Activated CD4-positive, CD25-positive, alpha-beta regulatory T cell treated with anti-CD3 and anti-CD28 coated beads, Interleukin-2, amount 50 U/mL, for 16 hours (primary cell): ENCODE measurements at regions not wholly inside any gene's neighbourhood (a gene's known extent, or its start where the extent isn't known, plus 50 kb on each side); places are given as distances from the start of the nearest gene placed in this dataset.
"Not testable (repeated sequence)": the region's sequence is repeated elsewhere in the genome, so short reads cannot be mapped to it uniquely, and the experiment has no call there.

Experiments
- DNase-seq: peaks from one replicate; pipeline ENCODE4 v3.0.0-alpha.2; 2020; ENCODE audit warnings: low read depth, low spot score

GRCh38 chr9:78668148-78668832, 371.4 kb downstream of the PSAT1 start:
- no peak for DNase-seq

GRCh38 chr9:78669591-78669990, 372.7 kb downstream of the PSAT1 start:
- no peak for DNase-seq

- no peak for DNase-seq
Measured at GRCh38 chr9:78671785-78672184, 374.9 kb downstream of the PSAT1 start.

GRCh38 chr9:78674874-78675273, 377.9 kb downstream of the PSAT1 start:
- DNase-seq = no peak

- DNase-seq = no peak
Measured at GRCh38 chr9:78676009-78676408, 379.1 kb downstream of the PSAT1 start.

- DNase-seq = no peak
Measured at GRCh38 chr9:78676623-78677022, 379.7 kb downstream of the PSAT1 start.

GRCh38 chr9:78677326-78677725, 380.4 kb downstream of the PSAT1 start:
- no peak for DNase-seq

GRCh38 chr9:78678877-78679276, 382.0 kb downstream of the PSAT1 start:
- no peak for DNase-seq

- no peak for DNase-seq
Measured at GRCh38 chr9:78680196-78680595, 383.3 kb downstream of the PSAT1 start.

- DNase-seq = no peak
Measured at GRCh38 chr9:78682216-78682615, 385.3 kb downstream of the PSAT1 start.

GRCh38 chr9:78685471-78685870, 388.5 kb downstream of the PSAT1 start:
- DNase-seq = no peak

GRCh38 chr9:78688796-78689195, 391.9 kb downstream of the PSAT1 start:
- DNase-seq = no peak

- no peak for DNase-seq
Measured at GRCh38 chr9:78691542-78691941, 394.6 kb downstream of the PSAT1 start.

GRCh38 chr9:78692871-78693270, 395.9 kb downstream of the PSAT1 start:
- DNase-seq = no peak

- DNase-seq = no peak
Measured at GRCh38 chr9:78694974-78695373, 398.0 kb downstream of the PSAT1 start.

GRCh38 chr9:78695519-78695918, 398.6 kb downstream of the PSAT1 start:
- no peak for DNase-seq

GRCh38 chr9:78697618-78698017, 400.7 kb downstream of the PSAT1 start:
- DNase-seq = no peak

- DNase-seq = no peak
Measured at GRCh38 chr9:78698371-78698770, 401.4 kb downstream of the PSAT1 start.

- not testable (repeated sequence) for DNase-seq
Measured at GRCh38 chr9:78699217-78699616, 402.3 kb downstream of the PSAT1 start.

GRCh38 chr9:78704153-78704552, 407.2 kb downstream of the PSAT1 start:
- not testable (repeated sequence) for DNase-seq

GRCh38 chr9:78707080-78707479, 410.2 kb downstream of the PSAT1 start:
- DNase-seq = no peak

- DNase-seq = no peak
Measured at GRCh38 chr9:78707481-78707991, 410.6 kb downstream of the PSAT1 start.

GRCh38 chr9:78712903-78713613, 416.1 kb downstream of the PSAT1 start:
- no peak for DNase-seq
